GM23338 (cell line): ENCODE measurements at regions not wholly inside any gene's neighbourhood (a gene's known extent, or its start where the extent isn't known, plus 50 kb on each side); places are given as distances from the start of the nearest gene placed in this dataset.

Source experiments
- ATAC-seq: fragments of 200-7000 bp; cut with Tn5 transposase; 3 replicates; pipeline ENCODE4 v1.9.1; 2020
- DNase-seq: peaks from one replicate; pipeline ENCODE4 v3.0.0-alpha.2; 2015; ENCODE audit warnings: low spot score
- H2AFZ ChIP-seq: fragments of 200-600 bp; sonication (generic); 2 replicates; pipeline ENCODE4 v1.8.0; 2016; ENCODE audit warnings: antibody characterized with exemption, mild to moderate bottlenecking, moderate library complexity
- H3F3A ChIP-seq: fragments of 200-600 bp; sonication (generic); replicated peaks from 2 replicates; pipeline ENCODE4 v1.8.0; 2017; ENCODE audit warnings: antibody characterized with exemption, mixed run types, low read depth
- H3K27ac ChIP-seq: fragments of 200-600 bp; sonication (generic); 2 replicates; pipeline ENCODE4 v1.6.1; 2016; ENCODE audit warnings: low read depth
- H3K27me3 ChIP-seq: fragments of 200-600 bp; sonication (generic); 2 replicates; pipeline ENCODE4 v1.8.0; 2016; ENCODE audit warnings: mild to moderate bottlenecking, mixed run types, moderate library complexity; ENCODE audit not compliant: insufficient read depth
- H3K36me3 ChIP-seq: fragments of 200-600 bp; sonication (generic); 2 replicates; pipeline ENCODE4 v1.8.0; 2016; ENCODE audit warnings: mild to moderate bottlenecking; ENCODE audit not compliant: insufficient read depth
- H3K4me1 ChIP-seq: fragments of 200-600 bp; sonication (generic); 2 replicates; pipeline ENCODE4 v1.8.0; 2016; ENCODE audit warnings: mild to moderate bottlenecking, moderate library complexity; ENCODE audit not compliant: insufficient read depth
- H3K4me2 ChIP-seq: fragments of 200-600 bp; sonication (generic); 2 replicates; pipeline ENCODE4 v1.7.1; 2017; ENCODE audit warnings: mixed run types
- H3K4me3 ChIP-seq: fragments of 200-600 bp; sonication (generic); 2 replicates; pipeline ENCODE4 v1.6.1; 2016; ENCODE audit warnings: mixed run types
- H3K79me2 ChIP-seq: fragments of 200-600 bp; sonication (generic); replicated peaks from 2 replicates; pipeline ENCODE4 v1.8.0; 2017; ENCODE audit warnings: mild to moderate bottlenecking; ENCODE audit not compliant: insufficient read depth
- H3K9me2 ChIP-seq: fragments of 200-600 bp; sonication (generic); 2 replicates; pipeline ENCODE4 v1.8.0; 2017; ENCODE audit not compliant: insufficient read depth
- H4K20me1 ChIP-seq: fragments of 200-600 bp; sonication (generic); replicated peaks from 2 replicates; pipeline ENCODE4 v1.8.0; 2017; ENCODE audit warnings: mild to moderate bottlenecking; ENCODE audit not compliant: insufficient read depth
- H3K27ac Mint-ChIP-seq: 2 replicates; pipeline ENCODE4 v1.8.0; 2020; ENCODE audit warnings: inconsistent platforms, mild to moderate bottlenecking, moderate library complexity, mixed read lengths
- H3K27me3 Mint-ChIP-seq: 3 replicates; pipeline ENCODE4 v1.8.0; 2022; ENCODE audit warnings: low read depth, mild to moderate bottlenecking, moderate library complexity, mixed read lengths, inconsistent platforms; ENCODE audit not compliant: insufficient read depth, poor library complexity
- H3K36me3 Mint-ChIP-seq: 3 replicates; pipeline ENCODE4 v1.8.0; 2021; ENCODE audit warnings: low read depth, mild to moderate bottlenecking, inconsistent platforms, moderate library complexity, mixed read lengths
- H3K4me1 Mint-ChIP-seq: 3 replicates; pipeline ENCODE4 v1.8.0; 2020; ENCODE audit warnings: mild to moderate bottlenecking, inconsistent platforms, mixed read lengths
- H3K4me3 Mint-ChIP-seq: 3 replicates; pipeline ENCODE4 v1.8.0; 2021; ENCODE audit warnings: moderate library complexity, mild to moderate bottlenecking, inconsistent platforms, mixed read lengths
- H3K9me3 Mint-ChIP-seq: 3 replicates; pipeline ENCODE4 v1.8.0; 2020; ENCODE audit warnings: moderate library complexity, mild to moderate bottlenecking, inconsistent platforms, mixed read lengths
- CREB1 ChIP-seq: fragments of 250-450 bp; sonication (Bioruptor Pico); IDR thresholded peaks from 2 replicates; pipeline ENCODE4 v1.5.0; 2020; ENCODE audit warnings: low read depth, mild to moderate bottlenecking, moderate library complexity
- CTCF ChIP-seq, 2 experiments: fragments of 200-600 bp in 1 of 2; sonication (generic) in 1 of 2; conservative IDR thresholded peaks; 2 replicates each; pipeline versions ENCODE4 v1.5.1 to v1.6.1; 2016 to 2017; ENCODE audit warnings: antibody characterized with exemption in 2 of 2, low read depth in 2 of 2, mild to moderate bottlenecking in 2 of 2, moderate library complexity in 1 of 2
- EZH2 ChIP-seq: fragments of 200-600 bp; sonication (generic); IDR thresholded peaks from one replicate; pipeline ENCODE4 v1.8.0; 2017; ENCODE audit warnings: antibody characterized with exemption, mild to moderate bottlenecking, low read depth; ENCODE audit not compliant: unreplicated experiment
- EZH2phosphoT487 ChIP-seq: fragments of 200-600 bp; sonication (generic); IDR thresholded peaks from one replicate; pipeline ENCODE4 v1.8.1; 2018; ENCODE audit warnings: antibody characterized with exemption; ENCODE audit not compliant: unreplicated experiment
- JUNB ChIP-seq: IDR thresholded peaks from one replicate; pipeline ENCODE4 v1.6.1; 2016; ENCODE audit warnings: antibody characterized with exemption; ENCODE audit not compliant: unreplicated experiment
- POLR2AphosphoS5 ChIP-seq: IDR thresholded peaks from 2 replicates; pipeline ENCODE4 v1.6.1; 2016; ENCODE audit warnings: antibody characterized with exemption, low read depth
- REST ChIP-seq: IDR thresholded peaks from one replicate; pipeline ENCODE4 v1.6.1; 2018; ENCODE audit warnings: antibody characterized with exemption; ENCODE audit not compliant: unreplicated experiment
- STAT1 ChIP-seq: IDR thresholded peaks from one replicate; pipeline ENCODE4 v1.6.1; 2016; ENCODE audit warnings: antibody characterized with exemption; ENCODE audit not compliant: unreplicated experiment
- ZNF114 ChIP-seq: fragments of 250-450 bp; sonication (Bioruptor Pico); IDR thresholded peaks from 2 replicates; pipeline ENCODE4 v1.5.0; 2020; ENCODE audit warnings: mild to moderate bottlenecking, moderate library complexity
- ZNF331 ChIP-seq: fragments of 250-450 bp; sonication (Bioruptor Pico); IDR thresholded peaks from 2 replicates; pipeline ENCODE4 v1.5.0; 2020; ENCODE audit warnings: low read depth, mild to moderate bottlenecking, moderate library complexity

GRCh38 chr7:25066253-25066652, 58.8 kb downstream of the CYCS start:
- DNase-seq (no peak), ATAC-seq (no peak)

GRCh38 chr7:25062380-25062779, 62.7 kb downstream of the CYCS start:
- H4K20me1 ChIP-seq = no peaks in the 10 kb centered on the region
- H3K4me2 ChIP-seq = no peak overlapping the region
- Mint-ChIP-seq H3K4me1 (peaks cover 11% of the 10 kb centered on the region; the same call in 2 of the 3 replicates), H3K4me3 (no peak overlapping the region), H3K27ac (no peak overlapping the region), H3K9me3 (peaks cover 21% of the 10 kb centered on the region), H3K27me3 (peaks cover 6% of the 10 kb centered on the region), H3K36me3 (peaks cover 14% of the 10 kb centered on the region)
- 0 out of 2 replicates have a peak, but pooled peaks cover 3% of the 10 kb centered on the region for H3K36me3 ChIP-seq
- H3F3A ChIP-seq = no peaks in the 10 kb centered on the region
- no peaks in the 10 kb centered on the region for H3K27me3 ChIP-seq
- H3K79me2 ChIP-seq = no peaks in the 10 kb centered on the region
- no peak overlapping the region for H3K4me3 ChIP-seq
- H2AFZ ChIP-seq = peak overlapping the region; percentile 60; the same call in 1 of the 2 replicates
- ATAC-seq (no peak), DNase-seq (no peak)
- no peaks in the 10 kb centered on the region for H3K9me2 ChIP-seq
- no peak overlapping the region for H3K27ac ChIP-seq
- H3K4me1 ChIP-seq = no peaks in the 10 kb centered on the region; the same call in 1 of the 2 replicates
- TF ChIP-seq EZH2phosphoT487 (no peak), POLR2AphosphoS5 (no peak), CTCF (conservative IDR thresholded peaks at IDR 0.05; ENCODE audit: low read depth in 2 of 2) (no peak), ZNF331 (CRISPR knock-in tag) (no peak), ZNF114 (CRISPR knock-in tag) (no peak), EZH2 (no peak), JUNB (no peak), STAT1 (no peak), REST (no peak), CREB1 (CRISPR knock-in tag) (no peak)

More at GRCh38 chr7:25066253-25066652, 58.8 kb downstream of the CYCS start:
- H3K79me2 ChIP-seq = no peaks in the 10 kb centered on the region
- H3K27me3 ChIP-seq = no peaks in the 10 kb centered on the region
- H3K27me3 Mint-ChIP-seq = no peaks in the 10 kb centered on the region
- no peak overlapping the region for H3K4me3 ChIP-seq
- peaks cover 21% of the 10 kb centered on the region for H3K9me3 Mint-ChIP-seq
- no peak overlapping the region for H3K27ac Mint-ChIP-seq
- H3K4me2 ChIP-seq = no peak overlapping the region
- no peak overlapping the region for H3K4me3 Mint-ChIP-seq
- H3K4me1 ChIP-seq = no peaks in the 10 kb centered on the region
- H3K9me2 ChIP-seq = no peaks in the 10 kb centered on the region
- no peak overlapping the region for H3K27ac ChIP-seq
- H3K36me3 ChIP-seq = 0 out of 2 replicates have a peak, but pooled peaks cover 3% of the 10 kb centered on the region
- H3K4me1 Mint-ChIP-seq = peaks cover 17% of the 10 kb centered on the region; the same call in 2 of the 3 replicates
- H3K36me3 Mint-ChIP-seq = peaks cover 14% of the 10 kb centered on the region
- TF ChIP-seq ZNF114 (CRISPR knock-in tag) (no peak), CTCF (conservative IDR thresholded peaks at IDR 0.05; ENCODE audit: low read depth in 2 of 2) (no peak)
- no peaks in the 10 kb centered on the region for H4K20me1 ChIP-seq
- H2AFZ ChIP-seq = no peak overlapping the region
- no peaks in the 10 kb centered on the region for H3F3A ChIP-seq
